ENCODE measurements at regions not wholly inside any gene's neighbourhood (a gene's known extent, or its start where the extent isn't known, plus 50 kb on each side); places are given as distances from the start of the nearest gene placed in this dataset.
"Not testable (repeated sequence)": the region's sequence is repeated elsewhere in the genome, so short reads cannot be mapped to it uniquely, and the experiment has no call there.

GRCh38 chr2:87416266-87416592 is 331.7 kb upstream of the PLGLB2 start:
- TF ChIP-seq ZBTB6, ZNF843 (tag by site-specific recombination; IDR thresholded peaks at IDR 0.05): not testable (repeated sequence)
